Vagina (tissue), 2 donors: ENCODE measurements at regions not wholly inside any gene's neighbourhood (a gene's known extent, or its start where the extent isn't known, plus 50 kb on each side); places are given as distances from the start of the nearest gene placed in this dataset.

Experiments used
- CTCF ChIP-seq, 3 experiments: fragments of 450-650 bp in 2 of 3; fragments of 200-600 bp in 1 of 3; sonication (generic) in 1 of 3; IDR thresholded peaks; one replicate each; pipeline ENCODE4 v1.5.1; 2017 to 2019; ENCODE audit warnings: antibody characterized with exemption in 3 of 3, mild to moderate bottlenecking in 2 of 3, moderate library complexity in 2 of 3
- POLR2A ChIP-seq, 2 donors: fragments of 450-650 bp; IDR thresholded peaks; one replicate each; pipeline ENCODE4 v1.6.1; 2017; ENCODE audit warnings: antibody characterized with exemption in 2 of 2, mild to moderate bottlenecking in 2 of 2, moderate library complexity in 2 of 2

- TF ChIP-seq CTCF (IDR thresholded peaks at IDR 0.05) = no peak
- TF ChIP-seq POLR2A (IDR thresholded peaks at IDR 0.05) = no peak
These were observed 91.1 kb upstream of the CLMN start for GRCh38 chr14:95410838-95411237.
